Omental fat pad (tissue), 3 donors: ENCODE measurements at regions not wholly inside any gene's neighbourhood (a gene's known extent, or its start where the extent isn't known, plus 50 kb on each side); places are given as distances from the start of the nearest gene placed in this dataset.

ENCODE experiments used
- ATAC-seq: fragments of 150-250 bp; one replicate; pipeline ENCODE4 v1.9.1; 2016; ENCODE audit warnings: mild to moderate bottlenecking, moderate library complexity; ENCODE audit not compliant: low FRiP score
- DNase-seq: peaks from one replicate; pipeline ENCODE4 v3.0.0-alpha.2; 2019; ENCODE audit warnings: low spot score
- CTCF ChIP-seq, 3 donors: fragments of 450-650 bp; IDR thresholded peaks; one replicate each; pipeline ENCODE4 v1.5.1; 2016 to 2017; ENCODE audit warnings: antibody characterized with exemption in 3 of 3, mild to moderate bottlenecking in 3 of 3, moderate library complexity in 2 of 3

DNA sequence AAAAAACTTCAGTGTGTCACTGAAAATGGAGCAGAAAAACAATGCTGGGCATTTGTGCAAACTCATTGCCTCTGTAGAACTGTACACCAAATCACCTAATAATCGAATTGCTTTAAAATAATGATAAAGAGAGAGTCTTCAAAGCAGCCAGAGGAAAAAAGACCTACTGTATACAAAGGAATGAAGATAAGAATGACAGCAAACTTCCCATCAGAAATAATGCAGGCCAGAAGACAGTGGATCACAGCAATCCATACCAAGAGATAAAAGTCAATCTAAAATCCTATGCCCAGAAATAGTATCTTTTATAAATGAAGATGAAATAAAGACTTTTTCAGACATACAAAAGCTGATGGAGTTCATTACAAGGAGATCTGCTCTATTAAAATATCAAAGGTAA lies 134.7 kb upstream of the VEPH1 start:
- DNase-seq = no peak

GRCh38 chr3:157633241-157633640 lies 130.0 kb upstream of the VEPH1 start:
- TF ChIP-seq CTCF (IDR thresholded peaks at IDR 0.05) = no peak
- DNase-seq (no peak), ATAC-seq (no peak)

More for the DNA sequence above, 134.7 kb upstream of the VEPH1 start:
- no peak for TF ChIP-seq CTCF (IDR thresholded peaks at IDR 0.05)
- no peak for ATAC-seq

DNA sequence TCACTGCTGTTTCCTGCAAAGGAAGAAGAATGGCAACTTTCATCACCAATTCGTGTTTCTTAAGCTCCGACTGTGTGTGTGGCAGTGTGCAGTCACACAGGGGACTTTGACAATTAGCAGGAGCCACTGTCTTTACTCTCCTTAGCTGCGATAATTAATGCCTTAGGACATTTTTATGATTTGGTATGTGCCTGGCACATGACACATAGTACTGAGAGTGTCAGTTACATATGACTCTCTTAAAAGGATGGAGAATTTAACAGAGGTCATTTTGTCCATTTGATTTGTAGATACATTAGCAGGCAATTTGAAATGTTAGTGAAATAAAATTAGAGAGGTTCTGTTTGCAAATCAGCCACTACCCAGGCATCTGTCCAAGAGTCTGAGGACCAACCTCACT lies 128.9 kb upstream of the VEPH1 start:
- ATAC-seq (no peak), DNase-seq (no peak)
- TF ChIP-seq CTCF (IDR thresholded peaks at IDR 0.05) = no peak

DNA sequence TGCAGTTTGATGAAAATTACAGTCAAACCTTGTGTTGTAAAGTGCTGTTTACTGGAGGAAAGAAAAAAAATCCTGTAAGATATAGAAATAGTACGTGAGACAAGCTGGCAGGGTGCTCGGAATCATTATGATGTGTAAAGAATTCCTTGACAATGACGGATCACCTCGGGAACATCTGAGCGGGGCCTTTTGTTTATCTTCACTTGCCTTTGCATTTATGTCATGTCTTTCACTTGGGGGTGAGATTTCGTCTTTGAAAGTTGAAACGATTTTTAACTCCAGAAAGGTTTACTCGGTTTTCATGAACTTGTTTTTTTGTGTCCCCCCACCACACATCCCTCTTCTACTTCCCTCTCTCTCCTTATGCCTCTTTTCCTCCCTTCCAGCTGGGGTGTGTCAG lies 128.3 kb upstream of the VEPH1 start:
- no peak for ATAC-seq
- no peak for TF ChIP-seq CTCF (IDR thresholded peaks at IDR 0.05)
- no peak for DNase-seq

DNA sequence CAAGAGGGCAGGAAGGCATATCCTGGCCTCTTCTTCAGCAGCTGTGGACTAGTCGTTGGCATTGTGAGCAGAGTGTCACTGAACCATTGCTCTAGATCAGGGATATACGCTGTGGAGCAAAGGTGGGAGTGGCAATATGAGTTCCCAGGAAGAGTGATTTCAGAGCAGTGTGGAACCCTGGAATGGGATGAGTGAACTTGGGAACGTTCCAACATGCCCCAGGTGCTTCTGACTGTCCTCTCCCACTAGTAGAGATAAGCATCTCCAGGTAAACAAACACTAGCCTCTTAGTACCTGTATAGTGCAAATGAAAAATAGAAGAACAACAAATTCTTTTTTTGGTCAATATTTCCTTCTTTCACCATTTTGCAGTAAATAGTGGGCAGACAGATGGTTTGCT lies 123.6 kb upstream of the VEPH1 start:
- ATAC-seq (no peak), DNase-seq (no peak)

GRCh38 chr3:157624801-157625200 lies 121.6 kb upstream of the VEPH1 start:
- DNase-seq (no peak), ATAC-seq (no peak)
- no peak for TF ChIP-seq CTCF (IDR thresholded peaks at IDR 0.05)

More for the DNA sequence above, 123.6 kb upstream of the VEPH1 start:
- TF ChIP-seq CTCF (IDR thresholded peaks at IDR 0.05) = no peak

DNA sequence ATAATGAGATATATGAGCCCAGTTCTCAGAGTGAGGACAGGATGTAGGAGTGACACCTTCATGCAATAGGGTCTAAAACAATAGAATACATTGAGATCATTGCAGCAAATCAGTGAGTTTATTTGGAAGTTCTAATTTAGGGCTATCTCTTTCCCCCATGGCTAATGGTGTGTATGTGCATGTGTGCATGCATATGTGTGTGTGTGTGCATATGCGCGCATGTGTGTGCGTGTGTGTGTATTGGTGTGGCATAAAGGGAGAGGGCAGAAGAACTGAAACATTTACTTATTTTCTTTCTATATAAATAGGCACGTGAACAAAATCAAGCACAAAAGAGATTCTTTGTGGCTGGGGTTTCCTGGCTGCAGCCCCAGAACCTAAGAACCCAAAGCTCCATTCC lies 115.7 kb upstream of the VEPH1 start:
- ATAC-seq (no peak), DNase-seq (no peak)
- no peak for TF ChIP-seq CTCF (IDR thresholded peaks at IDR 0.05)
